ENCODE measurements at regions not wholly inside any gene's neighbourhood (a gene's known extent, or its start where the extent isn't known, plus 50 kb on each side); places are given as distances from the start of the nearest gene placed in this dataset.

- no peak for DNase-seq
Measured at GRCh38 chr15:35151381-35151780, 66.3 kb upstream of the NANOGP8 start.

- no peak for DNase-seq
Measured at GRCh38 chr15:35150361-35150760, 65.3 kb upstream of the NANOGP8 start.

- DNase-seq, result no peak
Measured at GRCh38 chr15:35145336-35145735, 60.2 kb upstream of the NANOGP8 start.

GRCh38 chr15:35142578-35142977, 57.5 kb upstream of the NANOGP8 start:
- no peak for DNase-seq

- peak; percentile 39 to 58 for DNase-seq
Measured at GRCh38 chr15:35141743-35142471, 56.8 kb upstream of the NANOGP8 start.

GRCh38 chr15:35139822-35140221, 54.7 kb upstream of the NANOGP8 start:
- no peak for DNase-seq

GRCh38 chr15:35137190-35137574, 52.1 kb upstream of the NANOGP8 start:
- no peak for DNase-seq

- DNase-seq, result no peak
Measured at GRCh38 chr15:35136321-35137189, 51.5 kb upstream of the NANOGP8 start.
